ENCODE measurements at regions not wholly inside any gene's neighbourhood (a gene's known extent, or its start where the extent isn't known, plus 50 kb on each side); places are given as distances from the start of the nearest gene placed in this dataset.

DNA sequence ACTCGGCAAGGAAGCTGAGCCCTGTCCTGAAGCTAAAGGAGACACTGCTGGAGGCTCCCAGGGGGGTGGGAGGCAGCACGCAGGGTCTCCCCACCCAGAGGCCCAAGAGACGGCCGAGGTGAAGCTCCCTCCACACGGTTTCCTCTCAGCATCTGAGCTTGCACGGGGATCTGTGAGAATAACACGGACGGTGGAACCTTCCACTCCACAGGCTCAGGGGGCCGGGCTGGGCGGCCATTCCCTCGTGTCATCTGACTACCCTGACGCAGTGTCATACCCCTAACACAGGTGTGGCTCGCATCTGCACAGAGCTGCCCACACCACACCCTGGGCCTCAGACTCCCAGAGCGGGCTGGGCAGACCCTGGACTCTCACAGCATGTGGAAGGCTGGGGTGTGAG, 409.7 kb downstream of the SHANK2 start:
- no peak overlapping the region for H2AFZ ChIP-seq (ENCODE audit: low read length)
- H3K9me3 ChIP-seq (ENCODE audit: low read depth, low read length), result no peaks in the 10 kb centered on the region
- no peaks in the 10 kb centered on the region for H3K27me3 ChIP-seq (ENCODE audit: insufficient read depth, low read length)
- H3K4me1 ChIP-seq (ENCODE audit: insufficient read depth, low read length), result no peaks in the 10 kb centered on the region
- H4K20me1 ChIP-seq (ENCODE audit: insufficient read depth, low read length), result no peaks in the 10 kb centered on the region
- no peak overlapping the region for H3K27ac ChIP-seq (ENCODE audit: low read depth, low read length)
- no peak for TF ChIP-seq CTCF (IDR thresholded peaks at IDR 0.05; ENCODE audit: extremely low read depth, low read depth, low read length)
- H3K36me3 ChIP-seq (ENCODE audit: insufficient read depth, low read length), result no peaks in the 10 kb centered on the region
- DNase-seq (ENCODE audit: insufficient read length, low spot score, missing footprints), result peak; percentile 32
- H3K4me3 ChIP-seq (ENCODE audit: insufficient read depth, low read length), result no peak overlapping the region
- H3K79me2 ChIP-seq (ENCODE audit: insufficient read depth, low read length), result no peaks in the 10 kb centered on the region
- no peak overlapping the region for H3K4me2 ChIP-seq (ENCODE audit: insufficient read depth, low read length)

DNA sequence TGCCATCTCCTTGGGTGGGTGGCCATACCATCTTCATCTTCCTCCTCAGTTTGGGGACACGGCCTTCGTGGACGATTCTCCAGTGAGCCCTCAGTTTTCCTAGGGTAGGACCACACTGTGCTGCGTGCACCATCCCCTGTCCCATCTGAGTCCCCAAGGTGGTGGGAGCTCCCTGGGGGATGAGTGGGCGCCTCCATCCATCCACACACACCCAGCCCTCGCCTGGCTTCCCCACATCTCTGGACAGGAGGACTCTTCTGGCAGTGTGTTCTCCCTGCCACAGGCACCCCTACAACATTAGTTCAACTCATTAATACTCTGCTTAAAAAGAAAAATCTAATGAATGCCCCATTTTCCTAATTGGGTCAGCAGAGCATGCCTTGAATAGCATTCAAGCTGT, 408.5 kb downstream of the SHANK2 start:
- H3K27ac ChIP-seq (ENCODE audit: low read depth, low read length), result no peak overlapping the region
- no peaks in the 10 kb centered on the region for H3K79me2 ChIP-seq (ENCODE audit: insufficient read depth, low read length)
- H3K4me2 ChIP-seq (ENCODE audit: insufficient read depth, low read length), result no peak overlapping the region
- TF ChIP-seq CTCF (IDR thresholded peaks at IDR 0.05; ENCODE audit: extremely low read depth, low read depth, low read length), result no peak
- no peaks in the 10 kb centered on the region for H3K36me3 ChIP-seq (ENCODE audit: insufficient read depth, low read length)
- no peaks in the 10 kb centered on the region for H3K9me3 ChIP-seq (ENCODE audit: low read depth, low read length)
- H3K4me3 ChIP-seq (ENCODE audit: insufficient read depth, low read length), result no peak overlapping the region
- peak; percentile 42 for DNase-seq (ENCODE audit: insufficient read length, low spot score, missing footprints)
- H3K27me3 ChIP-seq (ENCODE audit: insufficient read depth, low read length), result no peaks in the 10 kb centered on the region
- no peak overlapping the region for H2AFZ ChIP-seq (ENCODE audit: low read length)
- H4K20me1 ChIP-seq (ENCODE audit: insufficient read depth, low read length), result no peaks in the 10 kb centered on the region
- no peaks in the 10 kb centered on the region for H3K4me1 ChIP-seq (ENCODE audit: insufficient read depth, low read length)

DNA sequence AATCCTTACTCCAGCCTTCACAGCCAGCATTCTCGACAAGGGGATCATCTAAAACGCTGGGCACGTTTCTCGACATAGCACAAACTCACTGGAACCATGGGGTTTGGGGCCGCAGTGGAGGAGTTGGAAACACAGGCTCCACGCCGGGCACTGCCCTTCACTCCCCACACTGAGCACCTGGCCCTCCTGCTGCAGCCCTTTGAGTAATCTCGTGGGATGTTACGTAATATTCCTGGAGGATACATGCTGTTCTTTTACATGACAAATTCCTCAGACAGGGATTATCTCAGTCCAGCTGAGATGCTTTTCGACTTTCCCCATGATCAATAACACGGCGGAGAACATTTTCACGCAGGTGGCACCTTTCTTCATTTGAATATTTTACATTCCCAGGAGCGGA, 408.0 kb downstream of the SHANK2 start:
- Histone ChIP-seq H2AFZ (ENCODE audit: low read length) (no peak overlapping the region), H4K20me1 (ENCODE audit: insufficient read depth, low read length) (no peaks in the 10 kb centered on the region), H3K4me3 (ENCODE audit: insufficient read depth, low read length) (no peak overlapping the region), H3K27ac (ENCODE audit: low read depth, low read length) (no peak overlapping the region), H3K79me2 (ENCODE audit: insufficient read depth, low read length) (no peaks in the 10 kb centered on the region), H3K9me3 (ENCODE audit: low read depth, low read length) (no peaks in the 10 kb centered on the region), H3K27me3 (ENCODE audit: insufficient read depth, low read length) (no peaks in the 10 kb centered on the region), H3K4me1 (ENCODE audit: insufficient read depth, low read length) (no peaks in the 10 kb centered on the region), H3K4me2 (ENCODE audit: insufficient read depth, low read length) (no peak overlapping the region), H3K36me3 (ENCODE audit: insufficient read depth, low read length) (no peaks in the 10 kb centered on the region)
- TF ChIP-seq CTCF (IDR thresholded peaks at IDR 0.05; ENCODE audit: extremely low read depth, low read depth, low read length), result no peak
- DNase-seq (ENCODE audit: insufficient read length, low spot score, missing footprints), result peak; percentile 6

- no peak overlapping the region for H3K27ac ChIP-seq (ENCODE audit: low read depth, low read length)
- no peak overlapping the region for H3K4me2 ChIP-seq (ENCODE audit: insufficient read depth, low read length)
- H2AFZ ChIP-seq (ENCODE audit: low read length), result no peak overlapping the region
- H3K79me2 ChIP-seq (ENCODE audit: insufficient read depth, low read length), result no peaks in the 10 kb centered on the region
- DNase-seq (ENCODE audit: insufficient read length, low spot score, missing footprints), result peak; percentile 38
- TF ChIP-seq CTCF (IDR thresholded peaks at IDR 0.05; ENCODE audit: extremely low read depth, low read depth, low read length), result no peak
- no peaks in the 10 kb centered on the region for H3K4me1 ChIP-seq (ENCODE audit: insufficient read depth, low read length)
- no peaks in the 10 kb centered on the region for H3K36me3 ChIP-seq (ENCODE audit: insufficient read depth, low read length)
- H3K4me3 ChIP-seq (ENCODE audit: insufficient read depth, low read length), result no peak overlapping the region
- peaks cover 2% of the 10 kb centered on the region for H3K27me3 ChIP-seq (ENCODE audit: insufficient read depth, low read length)
- no peaks in the 10 kb centered on the region for H3K9me3 ChIP-seq (ENCODE audit: low read depth, low read length)
- H4K20me1 ChIP-seq (ENCODE audit: insufficient read depth, low read length), result no peaks in the 10 kb centered on the region
These were observed 406.8 kb downstream of the SHANK2 start for GRCh38 chr11:70845591-70846041.

Measured in osteoblast (primary cell).